Brain microvascular endothelial cell (primary cell): ENCODE measurements at regions not wholly inside any gene's neighbourhood (a gene's known extent, or its start where the extent isn't known, plus 50 kb on each side); places are given as distances from the start of the nearest gene placed in this dataset.

Experiments used
- DNase-seq: peaks from one replicate; pipeline ENCODE4 v3.0.0-alpha.2; 2020
- H3K27ac ChIP-seq: fragments of 250-450 bp; sonication (Bioruptor Pico); 2 replicates; pipeline ENCODE4 v1.5.1; 2020; ENCODE audit warnings: mild to moderate bottlenecking, moderate library complexity
- H3K27me3 ChIP-seq: fragments of 250-450 bp; sonication (Bioruptor Pico); replicated peaks from 2 replicates; pipeline ENCODE4 v1.5.1; 2020; ENCODE audit warnings: mild to moderate bottlenecking
- H3K36me3 ChIP-seq: fragments of 250-450 bp; sonication (Bioruptor Pico); replicated peaks from 2 replicates; pipeline ENCODE4 v1.5.1; 2020; ENCODE audit warnings: mild to moderate bottlenecking
- H3K4me3 ChIP-seq: 2 replicates; pipeline ENCODE4 v1.5.1; 2011; ENCODE audit warnings: low read depth, mild to moderate bottlenecking, control low read depth, low read length, moderate library complexity
- in situ Hi-C: cut with HindIII; loops from 2 replicates; pipeline ENCODE4 v1.10.0; 2017; ENCODE audit warnings: low sequenced_read_pairs, low pct_ligation_motif_present
- TF ChIP-seq, protein P1 (sequence below): IDR thresholded peaks from 2 replicates; pipeline ENCODE4 v1.5.1; 2011; ENCODE audit warnings: low read depth, mild to moderate bottlenecking, moderate library complexity, low read length, control low read depth, inconsistent platforms; ENCODE audit errors: missing control alignments

DNA sequence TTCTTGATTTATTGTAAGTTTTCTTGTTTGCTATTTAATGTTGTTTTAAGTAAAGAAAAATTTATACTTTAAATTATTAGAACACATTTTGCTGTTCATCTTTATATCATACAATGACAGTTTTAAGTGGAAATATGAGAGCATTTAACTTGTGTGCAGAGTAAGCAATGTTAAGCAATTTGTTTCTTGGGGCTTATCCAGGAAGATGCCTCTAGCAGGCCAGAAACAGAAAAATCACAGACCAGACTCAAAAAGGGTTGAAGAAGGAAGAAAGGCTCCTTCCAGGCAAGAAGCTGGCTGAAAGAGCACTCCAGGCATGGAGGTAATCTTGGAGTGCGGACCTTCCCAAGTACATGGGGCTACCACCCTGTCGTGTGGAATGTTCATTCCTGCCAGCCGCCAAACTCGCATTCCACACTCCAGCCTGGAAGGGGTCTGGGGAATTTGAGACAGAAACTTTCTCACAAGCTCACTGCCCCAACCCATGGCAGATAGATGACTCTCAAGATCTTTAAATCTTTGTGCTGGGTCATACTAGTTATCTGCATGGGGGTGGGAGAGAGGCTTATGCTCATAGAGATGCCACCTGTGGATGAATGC lies 1521.3 kb upstream of the AGA start:
- in situ Hi-C loops, result no loop called here
- H3K27ac ChIP-seq, result no peak overlapping the region
- no peaks in the 10 kb centered on the region for H3K27me3 ChIP-seq
- no peak for DNase-seq
- H3K4me3 ChIP-seq, result no peak overlapping the region
- TF ChIP-seq, protein P1, sequence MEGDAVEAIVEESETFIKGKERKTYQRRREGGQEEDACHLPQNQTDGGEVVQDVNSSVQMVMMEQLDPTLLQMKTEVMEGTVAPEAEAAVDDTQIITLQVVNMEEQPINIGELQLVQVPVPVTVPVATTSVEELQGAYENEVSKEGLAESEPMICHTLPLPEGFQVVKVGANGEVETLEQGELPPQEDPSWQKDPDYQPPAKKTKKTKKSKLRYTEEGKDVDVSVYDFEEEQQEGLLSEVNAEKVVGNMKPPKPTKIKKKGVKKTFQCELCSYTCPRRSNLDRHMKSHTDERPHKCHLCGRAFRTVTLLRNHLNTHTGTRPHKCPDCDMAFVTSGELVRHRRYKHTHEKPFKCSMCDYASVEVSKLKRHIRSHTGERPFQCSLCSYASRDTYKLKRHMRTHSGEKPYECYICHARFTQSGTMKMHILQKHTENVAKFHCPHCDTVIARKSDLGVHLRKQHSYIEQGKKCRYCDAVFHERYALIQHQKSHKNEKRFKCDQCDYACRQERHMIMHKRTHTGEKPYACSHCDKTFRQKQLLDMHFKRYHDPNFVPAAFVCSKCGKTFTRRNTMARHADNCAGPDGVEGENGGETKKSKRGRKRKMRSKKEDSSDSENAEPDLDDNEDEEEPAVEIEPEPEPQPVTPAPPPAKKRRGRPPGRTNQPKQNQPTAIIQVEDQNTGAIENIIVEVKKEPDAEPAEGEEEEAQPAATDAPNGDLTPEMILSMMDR, result no peak
- no peaks in the 10 kb centered on the region for H3K36me3 ChIP-seq

GRCh38 chr4:178966644-178967043 lies 1524.4 kb upstream of the AGA start:
- Histone ChIP-seq H3K27me3 (no peaks in the 10 kb centered on the region), H3K4me3 (no peak overlapping the region), H3K27ac (no peak overlapping the region), H3K36me3 (no peaks in the 10 kb centered on the region)
- no peak for DNase-seq
- in situ Hi-C loops, result no loop called here
- TF ChIP-seq, protein P1, result no peak

DNA sequence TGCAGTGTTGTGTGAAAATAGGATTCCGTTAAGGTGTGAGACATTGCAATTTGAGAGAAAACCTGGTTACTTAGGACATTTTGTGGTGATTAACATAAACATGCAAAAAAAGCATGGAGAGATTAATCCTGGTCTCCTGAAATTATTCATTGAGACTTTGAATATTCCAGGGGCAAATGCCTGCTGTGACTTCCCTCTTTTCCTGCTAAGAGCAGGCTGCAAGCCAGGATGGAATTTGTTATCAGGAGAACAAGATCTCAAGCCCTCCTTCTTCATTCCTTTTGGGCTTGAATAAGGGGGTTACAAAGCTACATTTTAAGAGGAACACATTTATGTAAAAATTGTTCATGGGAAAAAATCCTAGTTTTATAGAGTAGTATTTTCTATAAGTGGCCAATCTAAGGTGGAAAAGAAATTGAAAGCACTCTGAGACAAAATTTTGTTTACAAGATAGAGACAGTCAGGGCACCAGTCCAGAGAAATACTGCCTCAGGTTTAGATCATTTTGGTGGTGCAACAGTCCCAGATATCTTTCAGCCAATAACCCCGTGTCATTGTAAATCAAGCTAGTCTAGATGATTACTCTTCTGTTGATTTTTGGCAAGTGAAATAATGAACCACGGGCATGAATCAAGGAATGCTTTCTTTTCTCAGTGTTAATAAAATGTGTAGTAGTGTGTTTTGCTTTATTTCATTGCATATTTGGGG lies 1528.3 kb upstream of the AGA start:
- TF ChIP-seq, protein P1, result no peak
- H3K27me3 ChIP-seq, result no peaks in the 10 kb centered on the region
- no peak overlapping the region for H3K4me3 ChIP-seq
- no peak overlapping the region for H3K27ac ChIP-seq
- no peak for DNase-seq
- no peaks in the 10 kb centered on the region for H3K36me3 ChIP-seq
- in situ Hi-C loops, result no loop called here

- H3K27ac ChIP-seq, result no peak overlapping the region
- DNase-seq, result no peak
- TF ChIP-seq, protein P1, result no peak
- H3K4me3 ChIP-seq, result no peak overlapping the region
- no peaks in the 10 kb centered on the region for H3K27me3 ChIP-seq
- no peaks in the 10 kb centered on the region for H3K36me3 ChIP-seq
- in situ Hi-C loops, result no loop called here
Observed at GRCh38 chr4:178976861-178977260, 1534.6 kb upstream of the AGA start.

DNA sequence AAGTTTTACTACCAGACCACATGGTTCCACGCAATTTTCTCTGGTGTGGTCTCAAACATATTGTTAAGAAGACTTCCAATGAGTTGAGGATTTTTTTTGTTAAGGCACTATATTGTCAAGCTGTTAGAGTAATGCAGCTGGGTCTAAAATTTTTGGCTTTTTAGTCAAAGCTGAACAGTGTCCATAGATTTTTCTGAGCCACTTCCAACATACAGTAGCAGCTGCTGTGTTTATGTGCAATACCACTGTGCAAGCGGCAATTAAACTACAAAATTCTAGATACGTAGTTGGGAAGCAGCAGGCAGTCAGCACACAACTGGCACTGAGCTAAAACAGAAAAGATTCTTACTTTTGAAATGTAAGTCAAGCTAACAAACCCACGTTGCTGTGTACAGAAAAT lies 1551.1 kb upstream of the AGA start:
- in situ Hi-C loops, result no loop called here
- H3K27ac ChIP-seq, result no peak overlapping the region

More for the DNA sequence above, 1551.1 kb upstream of the AGA start:
- Histone ChIP-seq H3K27me3 (no peaks in the 10 kb centered on the region), H3K36me3 (no peaks in the 10 kb centered on the region), H3K4me3 (no peak overlapping the region)
- TF ChIP-seq, protein P1, result no peak
- no peak for DNase-seq
